ENCODE measurements at regions not wholly inside any gene's neighbourhood (a gene's known extent, or its start where the extent isn't known, plus 50 kb on each side); places are given as distances from the start of the nearest gene placed in this dataset.
A peak's percentile ranks its signal among the peaks of the same experiment; 100 is the strongest.

- DNase-seq (ENCODE audit: low read depth): peak; percentile 20
Observed at GRCh38 chr12:84807249-84807648, 105.3 kb downstream of the SLC6A15 start.

- no peak for DNase-seq (ENCODE audit: low read depth)
Observed at GRCh38 chr12:84805474-84805858, 107.1 kb downstream of the SLC6A15 start.

- DNase-seq (ENCODE audit: low read depth): no peak
Observed at GRCh38 chr12:84804691-84805473, 107.7 kb downstream of the SLC6A15 start.

GRCh38 chr12:84803661-84804060 lies 108.9 kb downstream of the SLC6A15 start:
- DNase-seq (ENCODE audit: low read depth): no peak

- no peak for DNase-seq (ENCODE audit: low read depth)
Observed at GRCh38 chr12:84802161-84802560, 110.4 kb downstream of the SLC6A15 start.

GRCh38 chr12:84793558-84794367 lies 118.8 kb downstream of the SLC6A15 start:
- no peak for DNase-seq (ENCODE audit: low read depth)

GRCh38 chr12:84791444-84791843 lies 121.2 kb downstream of the SLC6A15 start:
- no peak for DNase-seq (ENCODE audit: low read depth)

GRCh38 chr12:84789184-84789583 lies 123.4 kb downstream of the SLC6A15 start:
- DNase-seq (ENCODE audit: low read depth): no peak

- no peak for DNase-seq (ENCODE audit: low read depth)
Observed at GRCh38 chr12:84787253-84787652, 125.3 kb downstream of the SLC6A15 start.

- DNase-seq (ENCODE audit: low read depth): no peak
Observed at GRCh38 chr12:84786622-84787021, 126.0 kb downstream of the SLC6A15 start.

GRCh38 chr12:84785951-84786350 lies 126.6 kb downstream of the SLC6A15 start:
- no peak for DNase-seq (ENCODE audit: low read depth)

- no peak for DNase-seq (ENCODE audit: low read depth)
Observed at GRCh38 chr12:84785281-84785680, 127.3 kb downstream of the SLC6A15 start.

- DNase-seq (ENCODE audit: low read depth): peak; percentile 5
Observed at GRCh38 chr12:84779169-84779568, 133.4 kb downstream of the SLC6A15 start.

GRCh38 chr12:84772281-84772680 lies 140.3 kb downstream of the SLC6A15 start:
- DNase-seq (ENCODE audit: low read depth): peak; percentile 4

- no peak for DNase-seq (ENCODE audit: low read depth)
Observed at GRCh38 chr12:84767079-84767478, 145.5 kb downstream of the SLC6A15 start.

GRCh38 chr12:84766375-84766774 lies 146.2 kb downstream of the SLC6A15 start:
- no peak for DNase-seq (ENCODE audit: low read depth)

GRCh38 chr12:84764001-84764400 lies 148.6 kb downstream of the SLC6A15 start:
- DNase-seq (ENCODE audit: low read depth): no peak

- DNase-seq (ENCODE audit: low read depth): peak; percentile 1
Observed at GRCh38 chr12:84763107-84763506, 149.5 kb downstream of the SLC6A15 start.

GRCh38 chr12:84760091-84760865 lies 152.3 kb downstream of the SLC6A15 start:
- DNase-seq (ENCODE audit: low read depth): no peak

GRCh38 chr12:84757978-84758377 lies 154.6 kb downstream of the SLC6A15 start:
- DNase-seq (ENCODE audit: low read depth): peak; percentile 0

GRCh38 chr12:84756961-84757360 lies 155.6 kb downstream of the SLC6A15 start:
- DNase-seq (ENCODE audit: low read depth): peak; percentile 7

GRCh38 chr12:84745127-84745526 lies 167.5 kb downstream of the SLC6A15 start:
- DNase-seq (ENCODE audit: low read depth): no peak
